SIG-M5 treated with dmso at 0.1 percent for 504 hours (cell line): ENCODE measurements at regions not wholly inside any gene's neighbourhood (a gene's known extent, or its start where the extent isn't known, plus 50 kb on each side); places are given as distances from the start of the nearest gene placed in this dataset.
"Not testable (repeated sequence)": the region's sequence is repeated elsewhere in the genome, so short reads cannot be mapped to it uniquely, and the experiment has no call there.

ENCODE experiments used
- DNase-seq: peaks from one replicate; lab custom pipeline; 2025; ENCODE audit not compliant: unreplicated experiment; lab: John Stamatoyannopoulos, UW

DNA sequence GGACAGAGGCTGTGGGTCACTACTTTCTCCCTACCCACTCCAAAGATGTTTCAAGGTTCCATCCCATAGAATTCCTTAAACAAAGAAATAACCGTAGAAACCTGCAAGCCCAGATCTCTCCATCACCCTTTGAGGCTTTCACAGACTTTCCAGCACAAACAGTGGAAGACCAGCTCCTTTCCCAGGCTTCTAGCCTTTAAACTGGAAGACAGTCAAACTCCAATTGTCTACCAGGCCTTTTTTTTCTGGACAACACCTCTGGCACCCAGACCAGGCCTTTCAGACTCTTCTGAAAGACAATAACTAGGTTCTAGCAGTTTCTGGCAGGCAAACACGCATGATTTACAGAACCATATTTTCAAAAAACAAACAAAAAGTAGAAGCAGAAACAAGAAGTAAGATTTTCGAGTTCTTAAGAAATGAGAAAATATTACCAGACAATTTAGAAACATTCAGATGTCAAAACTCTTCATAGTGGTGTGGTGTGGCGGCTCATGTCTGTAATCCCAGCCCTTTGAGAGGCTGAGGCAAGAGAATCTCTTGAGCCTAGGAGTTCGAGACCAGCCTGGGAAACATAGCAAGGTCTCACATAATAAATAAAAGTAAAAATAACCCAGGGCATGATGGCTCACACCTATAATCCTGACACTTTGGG lies 73.0 kb upstream of the EPCAM start:
- DNase-seq = no peak

DNA sequence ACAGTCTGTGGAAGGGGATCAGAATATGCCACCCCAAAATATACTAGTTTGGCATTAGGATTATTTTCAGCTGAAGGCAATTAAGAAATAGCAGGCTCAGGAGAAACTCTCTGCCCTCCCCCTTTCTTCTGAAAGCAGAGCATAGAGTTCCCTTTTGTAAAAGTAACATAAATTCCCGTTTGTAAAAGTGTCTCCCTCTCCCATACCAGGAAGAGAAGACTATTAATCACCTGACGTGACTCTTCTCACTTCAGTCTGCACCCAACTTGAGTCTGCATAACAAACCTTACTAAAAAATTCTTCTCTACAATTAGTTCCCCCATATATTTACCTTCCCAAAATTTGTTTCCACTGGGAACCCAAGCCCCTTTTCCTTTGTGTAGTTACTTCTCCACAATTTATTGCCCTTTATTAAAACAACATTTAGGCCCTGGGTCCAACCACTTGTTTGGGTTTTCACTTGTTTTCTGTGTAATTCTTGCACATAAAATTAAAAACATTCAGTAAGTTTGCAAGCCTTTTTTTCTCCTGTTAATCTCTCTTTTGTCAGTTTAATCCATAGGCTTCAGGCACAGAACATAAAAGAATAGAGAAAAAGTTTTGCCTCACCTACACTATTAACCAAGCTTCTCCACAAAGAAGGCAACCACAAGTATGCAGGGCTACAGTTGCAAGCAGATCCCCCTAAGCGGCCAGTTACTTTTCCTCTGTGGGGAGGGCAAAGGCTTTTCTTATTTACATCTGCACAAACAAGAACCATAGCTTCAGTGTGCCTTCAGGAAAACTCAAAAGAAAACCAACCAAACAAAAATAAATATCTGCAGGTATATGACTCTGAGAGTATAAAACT lies 73.8 kb upstream of the EPCAM start:
- DNase-seq = no peak

DNA sequence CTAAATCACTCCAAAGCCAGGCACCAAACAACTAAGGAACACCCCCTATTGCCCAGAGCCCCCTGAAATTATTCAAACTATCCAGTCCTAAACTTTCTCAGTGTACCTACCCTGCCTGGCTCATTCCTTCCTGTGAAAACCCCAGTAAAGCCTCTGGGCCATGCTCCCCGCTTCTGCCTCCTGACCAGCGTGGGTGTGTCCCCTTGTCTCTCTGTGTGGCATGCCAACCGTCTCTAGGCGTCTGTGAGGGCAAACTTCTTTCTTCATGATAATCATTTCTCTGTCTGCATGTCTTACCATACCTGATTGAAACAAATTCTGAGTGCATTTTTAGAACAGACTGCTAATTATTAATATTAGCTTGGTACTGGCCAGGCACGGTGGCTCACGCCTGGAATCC lies 75.1 kb upstream of the EPCAM start:
- DNase-seq = no peak

DNA sequence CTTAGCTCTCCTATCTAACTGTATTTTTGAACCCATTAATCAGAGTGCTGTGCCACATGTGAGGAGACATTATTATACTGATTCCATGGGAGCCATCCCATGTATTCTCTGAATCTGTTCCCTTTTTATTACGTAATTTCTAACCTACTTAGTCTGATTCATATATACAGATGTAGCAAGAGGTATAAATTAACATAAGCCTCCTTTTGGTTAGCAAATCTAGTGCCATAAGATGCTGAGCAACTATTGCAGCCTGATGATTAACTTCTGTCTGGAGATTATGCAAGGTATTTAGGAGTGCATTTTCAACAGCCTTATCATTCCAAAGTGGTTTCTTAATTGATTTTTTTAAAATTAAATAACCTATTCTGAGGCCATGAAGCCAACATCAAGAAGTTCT lies 80.2 kb upstream of the EPCAM start:
- DNase-seq = peak; percentile 57

DNA sequence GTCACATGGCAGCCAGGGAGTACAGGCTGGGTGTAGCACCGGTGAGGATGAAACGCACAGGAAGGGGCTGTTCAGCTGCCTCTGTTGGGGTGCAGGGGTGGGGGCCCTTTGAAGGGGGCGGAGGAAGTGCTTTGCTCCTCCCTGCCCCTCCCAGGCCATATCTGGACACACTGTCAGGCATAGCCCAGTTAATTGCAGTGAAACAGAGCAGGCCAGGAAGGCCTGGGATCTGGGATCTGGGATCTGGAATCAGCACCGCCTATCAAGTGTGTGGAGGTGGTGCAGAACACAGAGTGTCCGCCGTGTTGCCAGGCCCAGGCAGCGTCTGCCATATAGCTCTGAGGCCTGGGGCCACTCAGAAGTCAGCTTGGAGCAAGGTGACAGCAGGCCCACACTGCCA lies 85.5 kb upstream of the EPCAM start:
- DNase-seq = no peak

DNA sequence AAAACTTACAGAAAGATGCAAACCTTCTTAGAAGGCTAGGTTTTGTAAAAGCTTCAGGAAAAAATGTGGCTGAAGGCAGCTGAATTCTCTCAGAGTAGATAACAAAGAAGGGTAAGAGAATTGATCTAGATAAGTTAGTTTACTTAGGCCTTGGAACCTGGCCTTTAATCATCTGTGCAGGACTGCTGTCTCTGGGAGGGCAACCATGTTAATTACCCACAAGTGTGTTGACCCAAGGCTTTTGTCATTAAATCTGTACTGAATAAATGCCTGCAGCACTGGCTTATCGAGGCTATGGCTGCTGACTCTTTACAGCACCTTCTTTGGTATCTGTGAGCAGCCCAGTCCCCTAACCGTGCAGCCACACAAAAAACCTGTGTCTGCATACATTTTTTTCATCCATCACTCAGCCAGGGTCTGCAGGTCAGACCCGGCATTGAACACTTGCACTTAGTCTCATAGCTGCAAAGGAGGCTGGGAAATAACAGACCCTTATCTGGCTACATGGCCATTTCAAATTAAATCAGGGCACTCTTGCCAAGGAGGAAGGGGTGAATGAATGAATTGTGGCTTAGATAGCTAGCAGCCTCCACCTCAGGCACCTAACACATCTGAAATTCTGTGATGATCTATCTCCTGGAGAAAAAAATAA lies 86.4 kb upstream of the EPCAM start:
- no peak for DNase-seq

DNA sequence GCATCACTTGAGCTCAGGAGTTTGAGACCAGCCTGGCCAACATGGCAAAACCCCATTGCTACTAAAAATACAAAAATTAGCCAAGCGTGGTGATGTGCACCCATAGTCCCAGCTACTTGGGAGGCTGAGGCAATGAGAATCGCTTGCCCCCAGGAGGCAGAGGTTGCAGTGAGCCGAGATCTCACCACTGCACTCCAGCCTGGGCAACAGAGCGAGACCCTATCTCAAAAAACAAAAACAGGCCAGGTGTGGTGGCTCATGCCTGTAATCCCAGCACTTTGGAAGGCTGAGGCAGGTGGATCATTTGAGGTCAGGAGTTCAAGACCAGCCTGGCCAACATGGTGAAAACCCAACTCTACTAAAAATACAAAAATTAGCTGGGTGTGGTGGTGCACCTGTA lies 89.6 kb upstream of the EPCAM start:
- not testable (repeated sequence) for DNase-seq

DNA sequence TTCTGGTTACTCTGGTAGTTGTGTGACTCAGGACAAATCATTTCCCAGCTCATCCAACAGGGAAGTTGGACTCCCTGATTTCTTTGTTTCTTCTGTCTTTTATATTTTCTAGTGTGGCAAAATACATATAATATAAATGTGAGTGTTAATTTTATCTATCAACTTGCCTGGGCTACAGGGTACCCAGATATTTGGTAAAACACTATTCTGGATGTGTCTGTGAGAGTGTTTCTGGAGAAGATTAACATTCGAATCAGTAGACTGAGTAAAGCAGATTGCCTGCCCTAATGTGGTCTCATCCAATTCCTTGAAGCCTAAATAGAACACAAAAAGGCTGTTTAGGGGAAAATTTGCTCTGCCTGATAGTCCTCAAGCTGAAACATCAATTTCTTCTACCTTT lies 91.1 kb upstream of the EPCAM start:
- DNase-seq = no peak

DNA sequence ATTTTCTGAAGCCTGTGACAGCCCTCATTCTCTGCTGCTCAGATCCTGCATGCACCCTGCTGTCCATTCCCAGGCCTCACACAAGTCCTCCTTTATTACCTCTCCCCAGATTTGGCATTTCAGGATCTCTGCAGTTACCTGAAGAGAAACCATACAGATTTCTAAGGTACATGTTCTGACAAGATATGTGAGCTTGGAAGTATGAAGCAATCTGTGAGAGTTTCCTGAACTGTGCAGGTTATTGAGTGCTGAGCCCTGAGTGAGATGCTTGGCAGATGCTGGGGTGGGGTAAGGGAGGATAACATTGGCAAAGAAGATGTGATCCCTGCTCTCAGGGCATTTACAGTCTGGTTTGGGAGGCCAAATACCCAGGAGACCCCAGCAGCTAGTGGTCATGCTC lies 91.9 kb upstream of the EPCAM start:
- no peak for DNase-seq

DNA sequence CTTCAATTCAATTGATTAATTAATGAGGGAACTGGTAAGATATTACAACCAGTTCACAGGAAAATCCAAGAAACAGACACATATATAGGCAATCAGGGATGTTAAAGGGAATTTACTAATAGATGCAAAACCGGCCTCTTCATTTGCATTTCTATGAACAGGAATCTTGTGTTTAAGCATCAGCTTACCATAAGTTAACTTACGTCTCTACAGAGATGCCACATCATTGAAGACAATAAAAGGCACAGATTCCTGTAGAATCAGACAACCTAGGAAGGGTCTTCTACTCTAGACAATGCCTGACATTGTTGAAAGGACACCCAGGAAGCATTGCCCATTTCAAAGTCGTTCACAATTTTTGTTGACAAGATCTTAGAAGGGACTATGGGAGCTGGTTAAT lies 93.0 kb upstream of the EPCAM start:
- DNase-seq = no peak

DNA sequence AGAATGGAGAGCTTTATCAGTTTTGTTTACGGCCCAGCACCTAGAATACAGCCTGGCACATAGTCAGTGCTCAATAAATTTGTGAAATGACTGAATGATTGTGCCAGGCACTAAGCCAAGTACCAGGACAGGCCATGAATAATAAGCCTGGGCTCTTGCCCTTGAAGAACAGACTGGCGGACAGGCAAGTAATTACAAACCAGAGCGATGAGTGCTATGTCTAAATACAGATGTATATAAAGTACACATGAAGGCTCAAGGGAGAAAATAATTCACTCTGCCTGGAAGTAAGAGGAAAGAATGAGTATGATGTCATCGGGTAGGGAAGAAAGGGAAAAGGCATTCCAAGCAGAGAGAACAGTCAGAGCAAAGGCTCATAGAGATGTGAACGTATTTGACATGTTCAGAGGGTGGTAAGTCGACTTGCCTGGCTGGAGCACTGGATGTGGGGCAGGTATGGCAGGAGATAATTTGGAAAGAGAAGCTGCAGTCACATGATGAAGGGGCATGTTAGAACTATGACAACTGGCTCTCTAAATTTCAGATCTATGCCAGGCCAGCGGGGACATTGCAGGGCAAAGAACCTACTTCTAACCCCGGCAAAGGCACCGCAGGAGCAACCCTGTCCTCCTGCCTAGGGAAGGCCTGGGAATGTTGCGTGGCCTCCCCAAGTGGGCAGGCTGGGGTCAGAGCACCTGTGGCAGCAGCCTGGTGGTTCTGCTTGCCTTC lies 94.9 kb upstream of the EPCAM start:
- no peak for DNase-seq

DNA sequence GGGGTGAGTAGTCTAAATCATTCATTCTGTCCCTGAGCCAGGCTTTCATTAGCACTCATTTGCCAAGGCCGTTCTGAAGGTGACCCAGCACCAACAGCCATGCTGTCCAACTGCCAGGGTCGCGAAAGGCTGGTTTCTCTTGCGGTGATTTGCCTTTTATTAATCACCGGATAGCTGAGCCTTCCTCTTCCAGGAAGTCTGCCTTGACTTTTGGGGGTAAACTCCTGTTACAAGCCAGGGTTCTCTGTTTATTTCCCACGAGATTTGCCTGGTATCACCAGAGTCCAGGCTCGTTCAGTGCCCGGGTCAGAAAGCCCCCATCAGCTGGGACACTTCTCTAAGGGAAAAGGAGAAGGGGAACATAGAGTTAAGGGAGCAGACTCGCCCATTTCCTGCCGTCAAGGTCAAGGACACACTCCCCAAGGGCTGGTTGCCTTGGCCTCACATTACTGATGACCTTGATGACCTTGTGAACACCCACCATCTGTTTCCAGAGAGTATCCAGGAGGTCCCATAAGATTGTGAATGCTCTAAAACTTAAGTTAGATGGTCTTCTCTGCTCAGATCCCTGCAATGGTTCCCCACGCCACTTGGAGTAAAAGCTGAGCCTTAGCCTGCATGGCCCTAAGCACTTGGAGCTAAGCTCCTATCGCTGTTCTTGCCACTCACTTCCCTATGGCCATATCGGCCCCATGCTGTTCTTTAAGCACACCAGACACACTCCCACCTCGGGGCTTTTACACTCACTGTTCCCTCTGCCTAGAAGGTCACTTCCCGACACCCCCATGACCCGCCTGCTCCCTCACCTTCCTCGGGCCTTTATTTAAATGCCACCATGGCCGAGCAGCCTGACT lies 96.0 kb upstream of the EPCAM start:
- DNase-seq = no peak

DNA sequence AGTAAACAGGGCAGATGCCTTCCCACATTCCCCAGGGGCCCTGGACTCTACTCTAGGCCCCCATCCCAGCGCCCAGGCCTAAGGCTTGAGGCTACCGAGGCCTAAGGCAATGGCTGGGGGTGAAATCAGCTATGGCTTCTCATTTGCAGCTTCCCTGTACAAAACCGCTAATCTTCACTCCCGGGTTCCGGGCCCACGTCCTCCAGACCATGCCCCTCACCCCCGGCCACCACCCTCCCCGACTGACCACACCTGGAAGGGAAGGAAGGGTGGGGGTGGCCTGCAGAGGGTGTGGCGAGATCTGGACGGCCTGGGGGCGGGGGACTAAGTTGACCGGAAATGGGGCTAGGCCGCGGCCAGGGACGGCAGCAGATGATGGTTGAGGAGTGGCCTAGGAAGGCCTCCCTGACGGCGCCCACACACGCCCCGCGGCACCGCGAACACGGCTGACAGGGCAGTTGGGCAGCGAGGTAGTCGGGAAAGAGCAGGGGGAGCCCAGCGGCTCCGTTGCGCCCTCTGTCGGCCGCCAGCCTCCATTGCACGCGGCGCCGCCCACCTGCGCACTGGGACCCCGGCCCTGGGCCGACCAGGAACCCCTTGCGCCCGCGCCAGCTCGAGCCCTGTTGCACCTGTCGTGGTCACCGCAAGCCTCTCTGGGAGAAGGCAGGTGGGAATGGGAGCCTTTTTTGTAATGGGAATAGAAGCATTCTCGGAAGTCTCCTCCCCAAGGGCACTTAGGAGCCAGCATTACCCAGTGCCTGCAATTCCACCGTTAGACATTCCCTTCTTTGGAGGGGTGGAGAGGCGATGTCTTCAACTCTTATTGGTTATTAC lies 95.9 kb upstream of the CALM2 start:
- peak; percentile 47 for DNase-seq

DNA sequence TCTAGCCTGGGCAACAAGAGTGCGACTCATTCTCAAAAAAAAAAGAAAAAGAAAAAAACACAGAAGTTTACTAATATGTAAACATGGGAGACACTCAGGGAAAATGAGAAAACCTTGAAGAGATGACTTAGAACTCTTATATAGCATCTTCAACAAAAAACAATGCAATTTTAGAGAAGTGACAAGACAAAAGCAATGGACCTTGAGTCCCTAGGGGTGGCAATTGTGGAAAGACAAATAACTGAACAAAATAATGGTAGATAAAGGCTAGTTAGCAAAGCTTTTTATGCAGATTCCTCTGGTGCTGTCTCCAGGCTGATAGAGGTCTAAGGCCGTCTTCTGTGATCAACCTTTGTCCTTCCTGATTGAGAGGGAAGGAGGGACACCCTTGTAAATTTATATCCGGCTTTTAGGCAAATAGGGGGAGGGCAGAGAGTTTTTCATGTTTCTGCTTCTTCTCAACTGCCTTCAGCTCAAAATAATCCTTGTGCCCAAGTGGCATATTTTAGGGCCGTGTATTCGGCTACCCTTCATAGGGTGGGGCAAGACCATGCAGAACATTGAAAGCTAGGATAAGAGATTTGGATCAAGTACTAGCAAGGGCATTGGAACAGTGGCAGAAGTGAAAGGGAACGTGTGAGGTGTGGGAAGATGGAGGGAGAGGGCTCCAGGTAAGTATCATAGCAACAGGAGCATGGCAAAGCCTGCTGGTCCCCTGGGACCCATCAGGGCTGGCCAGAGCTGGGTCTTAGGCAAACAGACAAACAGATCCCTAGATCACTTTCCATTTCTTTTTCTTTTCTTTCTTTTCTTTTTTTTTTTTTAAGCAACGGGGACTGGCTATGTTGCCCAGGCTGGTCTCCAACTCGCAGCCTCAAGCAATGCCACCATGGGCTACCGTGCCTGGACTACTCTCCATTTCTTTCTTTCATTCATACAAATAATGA lies 95.0 kb upstream of the CALM2 start:
- DNase-seq = no peak

DNA sequence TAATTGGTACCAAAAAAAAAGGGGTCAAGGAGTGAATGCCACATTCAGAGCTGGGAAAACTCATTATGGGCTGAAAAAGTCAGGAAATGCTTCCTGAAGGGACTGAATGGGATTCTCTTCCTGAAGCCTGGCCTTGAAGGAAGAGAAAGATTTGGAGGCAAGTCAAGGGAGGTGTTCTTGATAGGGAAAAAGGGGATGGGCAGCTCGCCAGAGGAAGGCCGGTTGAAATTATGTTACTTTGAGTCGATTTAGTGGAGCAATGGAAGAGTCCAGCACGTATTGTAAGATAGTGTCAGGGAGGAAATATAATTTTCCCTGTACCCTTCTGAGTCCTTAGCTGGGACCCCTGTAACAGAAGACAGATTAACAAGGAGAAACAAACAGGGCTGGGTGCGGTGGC lies 94.1 kb upstream of the CALM2 start:
- no peak for DNase-seq

DNA sequence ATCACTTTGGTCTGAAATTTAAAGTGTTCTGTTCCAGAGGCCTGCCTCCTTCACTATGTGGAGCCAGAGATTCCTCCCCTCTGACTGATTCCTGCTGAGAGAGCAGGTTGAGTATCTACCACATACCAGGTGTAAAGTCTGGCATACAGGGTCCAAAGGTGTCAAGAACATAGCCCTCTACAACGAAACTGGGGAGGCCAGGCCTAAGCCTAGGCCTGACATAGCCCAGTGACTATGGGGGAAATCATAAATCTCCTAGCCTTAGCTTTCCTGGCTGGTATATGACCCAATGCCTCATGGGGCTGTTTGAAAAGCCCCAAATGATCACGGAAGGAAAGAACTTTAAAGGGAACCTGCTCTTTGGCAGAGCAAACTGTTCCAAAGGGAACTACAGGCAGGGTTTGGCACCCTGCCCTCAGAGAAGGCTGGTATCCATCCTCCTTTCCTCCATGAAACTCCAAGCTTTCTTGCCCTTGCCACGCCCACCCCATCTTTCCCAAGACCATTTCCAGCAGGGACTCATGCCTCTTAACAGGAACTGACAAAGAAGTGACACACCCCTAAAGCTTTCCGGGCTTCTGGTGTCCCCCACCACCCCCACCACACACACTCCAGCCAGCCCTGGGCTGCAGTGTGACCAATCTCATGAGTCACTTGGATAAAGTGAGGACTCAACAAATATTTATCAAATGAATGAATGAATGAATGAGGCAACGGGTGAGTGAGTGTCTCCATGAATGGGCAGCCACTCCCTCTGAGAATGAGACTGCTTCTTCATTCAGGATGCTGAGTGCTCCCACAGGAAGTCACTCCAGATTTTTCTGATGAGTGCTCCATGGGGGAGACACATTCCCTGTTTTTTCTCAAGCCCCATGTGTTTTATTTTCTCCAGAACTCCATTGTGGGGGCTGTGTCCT lies 93.3 kb upstream of the CALM2 start:
- DNase-seq = no peak

DNA sequence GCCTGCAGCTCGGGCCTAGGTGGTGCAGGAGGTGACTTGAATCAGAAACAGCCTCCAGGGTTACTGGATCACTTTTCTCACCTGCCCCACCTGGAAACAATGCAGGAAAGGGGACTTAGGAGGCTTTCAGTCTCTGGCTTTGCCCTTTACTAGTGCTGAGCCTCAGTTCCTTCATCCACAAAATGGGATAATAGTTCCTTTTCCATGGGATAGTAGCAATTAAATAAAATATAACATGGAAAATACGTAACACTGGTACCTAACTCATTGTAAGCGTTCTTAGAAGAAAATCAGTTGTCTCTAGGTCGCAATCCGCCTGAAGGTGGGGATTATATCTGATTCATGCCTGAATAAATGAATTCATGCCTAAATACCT lies 91.4 kb upstream of the CALM2 start:
- DNase-seq = no peak
